Fibroblast of lung (primary cell): ENCODE measurements at regions not wholly inside any gene's neighbourhood (a gene's known extent, or its start where the extent isn't known, plus 50 kb on each side); places are given as distances from the start of the nearest gene placed in this dataset.

Source experiments
- CTCF ChIP-seq, 2 donors: IDR thresholded peaks in 1 of 2; conservative IDR thresholded peaks in 1 of 2; 1 replicate in 1 of 2; 2 replicates in 1 of 2; pipeline ENCODE4 v1.5.1; 2011 to 2012; ENCODE audit warnings: low read length in 2 of 2, control low read depth in 1 of 2, inconsistent platforms in 1 of 2, low read depth in 1 of 2, mild to moderate bottlenecking in 1 of 2
- EZH2 ChIP-seq: IDR thresholded peaks from 2 replicates; pipeline ENCODE4 v1.5.1; 2012; ENCODE audit warnings: low read length, control low read depth, mild to moderate bottlenecking; ENCODE audit errors: missing control alignments

- no peak for TF ChIP-seq CTCF (conservative IDR thresholded peaks at IDR 0.05 in 1 of 2, IDR thresholded peaks at IDR 0.05 in 1 of 2; ENCODE audit: low read depth in 1 of 2, low read length in 2 of 2)
- no peak for TF ChIP-seq EZH2
Observed at GRCh38 chr21:19510653-19511052, 1107.1 kb upstream of the TMPRSS15 start.
